ENCODE measurements at regions not wholly inside any gene's neighbourhood (a gene's known extent, or its start where the extent isn't known, plus 50 kb on each side); places are given as distances from the start of the nearest gene placed in this dataset.

GRCh38 chr22:48205161-48205560 lies 1442.7 kb downstream of the TBC1D22A start:
- TF ChIP-seq, protein P1, sequence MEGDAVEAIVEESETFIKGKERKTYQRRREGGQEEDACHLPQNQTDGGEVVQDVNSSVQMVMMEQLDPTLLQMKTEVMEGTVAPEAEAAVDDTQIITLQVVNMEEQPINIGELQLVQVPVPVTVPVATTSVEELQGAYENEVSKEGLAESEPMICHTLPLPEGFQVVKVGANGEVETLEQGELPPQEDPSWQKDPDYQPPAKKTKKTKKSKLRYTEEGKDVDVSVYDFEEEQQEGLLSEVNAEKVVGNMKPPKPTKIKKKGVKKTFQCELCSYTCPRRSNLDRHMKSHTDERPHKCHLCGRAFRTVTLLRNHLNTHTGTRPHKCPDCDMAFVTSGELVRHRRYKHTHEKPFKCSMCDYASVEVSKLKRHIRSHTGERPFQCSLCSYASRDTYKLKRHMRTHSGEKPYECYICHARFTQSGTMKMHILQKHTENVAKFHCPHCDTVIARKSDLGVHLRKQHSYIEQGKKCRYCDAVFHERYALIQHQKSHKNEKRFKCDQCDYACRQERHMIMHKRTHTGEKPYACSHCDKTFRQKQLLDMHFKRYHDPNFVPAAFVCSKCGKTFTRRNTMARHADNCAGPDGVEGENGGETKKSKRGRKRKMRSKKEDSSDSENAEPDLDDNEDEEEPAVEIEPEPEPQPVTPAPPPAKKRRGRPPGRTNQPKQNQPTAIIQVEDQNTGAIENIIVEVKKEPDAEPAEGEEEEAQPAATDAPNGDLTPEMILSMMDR (IDR thresholded peaks at IDR 0.05; ENCODE audit: control insufficient read depth, insufficient read depth, low read depth, low read length, missing control alignments): no peak
- no peak overlapping the region for H3K4me3 ChIP-seq (ENCODE audit: control insufficient read depth, low read depth, low read length)
- DNase-seq (ENCODE audit: low read depth): no peak

DNA sequence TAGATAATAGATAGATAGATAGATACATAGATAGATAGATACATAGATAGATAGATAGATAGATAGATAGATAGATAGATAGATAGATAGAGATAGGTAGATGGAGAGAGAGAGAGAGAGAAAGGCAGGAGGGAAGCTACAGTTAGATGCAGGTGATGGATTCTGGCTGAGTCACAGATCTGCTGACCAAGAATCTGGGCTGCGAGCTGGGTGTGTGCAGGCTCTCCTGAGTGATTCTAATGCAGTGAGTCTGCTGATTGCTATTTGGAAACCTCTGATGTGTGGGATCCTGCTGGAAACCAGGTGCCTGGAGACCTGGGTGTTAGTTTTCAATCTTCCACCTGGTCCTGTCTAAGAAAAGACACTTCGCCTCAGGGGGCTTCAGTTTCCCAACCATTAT lies 1441.8 kb downstream of the TBC1D22A start:
- TF ChIP-seq, protein P1 (IDR thresholded peaks at IDR 0.05; ENCODE audit: control insufficient read depth, insufficient read depth, low read depth, low read length, missing control alignments): no peak
- DNase-seq (ENCODE audit: low read depth): no peak
- no peak overlapping the region for H3K4me3 ChIP-seq (ENCODE audit: control insufficient read depth, low read depth, low read length)

DNA sequence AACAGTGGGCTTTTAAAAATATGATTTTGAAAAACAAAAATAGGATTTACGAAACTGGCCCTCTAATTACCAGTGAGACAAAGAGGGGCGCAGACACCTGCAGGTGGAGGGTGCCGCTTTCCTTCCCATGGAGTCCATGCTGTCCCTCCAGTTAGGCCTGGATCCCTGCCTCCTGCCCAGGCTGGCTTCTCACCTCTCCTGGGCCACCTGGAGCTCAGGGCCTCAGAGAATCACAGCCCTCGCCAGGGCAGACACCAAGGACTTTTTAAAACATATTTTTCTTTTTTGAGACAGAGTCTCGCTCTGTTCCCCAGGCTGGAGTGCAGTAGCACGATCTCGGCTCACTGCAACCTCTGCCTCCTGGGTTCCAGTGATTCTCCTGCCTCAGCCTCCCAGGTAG lies 1437.2 kb downstream of the TBC1D22A start:
- TF ChIP-seq, protein P1 (IDR thresholded peaks at IDR 0.05; ENCODE audit: control insufficient read depth, insufficient read depth, low read depth, low read length, missing control alignments): no peak
- no peak overlapping the region for H3K4me3 ChIP-seq (ENCODE audit: control insufficient read depth, low read depth, low read length)
- no peak for DNase-seq (ENCODE audit: low read depth)

- no peak for DNase-seq (ENCODE audit: low read depth)
- TF ChIP-seq, protein P1 (IDR thresholded peaks at IDR 0.05; ENCODE audit: control insufficient read depth, insufficient read depth, low read depth, low read length, missing control alignments): no peak
These were observed 1436.3 kb downstream of the TBC1D22A start for GRCh38 chr22:48198489-48199459.

DNA sequence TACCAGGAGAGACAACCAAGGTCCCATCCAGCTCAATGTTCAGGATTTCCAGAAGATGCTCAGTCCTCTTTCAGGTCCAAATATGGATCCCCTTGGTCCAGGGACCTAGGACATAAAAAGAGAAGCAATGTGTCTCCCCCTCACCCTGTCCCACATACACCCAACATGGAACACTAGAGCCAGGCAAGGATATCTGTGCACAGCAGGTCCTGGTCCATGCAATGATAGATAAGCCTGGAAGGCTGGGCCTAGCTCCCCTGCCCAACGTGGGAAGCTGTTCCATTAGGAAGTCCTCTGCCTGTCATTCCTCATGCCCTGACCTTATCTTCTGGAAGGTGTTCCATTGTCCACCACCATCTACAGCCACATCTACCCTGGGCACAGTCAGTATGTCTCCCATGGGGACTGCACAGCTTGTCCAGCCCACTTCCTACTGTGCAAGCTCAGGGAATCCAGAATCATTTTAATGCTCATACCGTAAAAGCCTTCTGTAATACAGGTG lies 1434.8 kb downstream of the TBC1D22A start:
- no peak overlapping the region for H3K4me3 ChIP-seq (ENCODE audit: control insufficient read depth, low read depth, low read length)
- DNase-seq (ENCODE audit: low read depth): no peak
- TF ChIP-seq, protein P1 (IDR thresholded peaks at IDR 0.05; ENCODE audit: control insufficient read depth, insufficient read depth, low read depth, low read length, missing control alignments): no peak

More at GRCh38 chr22:48198489-48199459, 1436.3 kb downstream of the TBC1D22A start:
- H3K4me3 ChIP-seq (ENCODE audit: control insufficient read depth, low read depth, low read length): no peak overlapping the region

DNA sequence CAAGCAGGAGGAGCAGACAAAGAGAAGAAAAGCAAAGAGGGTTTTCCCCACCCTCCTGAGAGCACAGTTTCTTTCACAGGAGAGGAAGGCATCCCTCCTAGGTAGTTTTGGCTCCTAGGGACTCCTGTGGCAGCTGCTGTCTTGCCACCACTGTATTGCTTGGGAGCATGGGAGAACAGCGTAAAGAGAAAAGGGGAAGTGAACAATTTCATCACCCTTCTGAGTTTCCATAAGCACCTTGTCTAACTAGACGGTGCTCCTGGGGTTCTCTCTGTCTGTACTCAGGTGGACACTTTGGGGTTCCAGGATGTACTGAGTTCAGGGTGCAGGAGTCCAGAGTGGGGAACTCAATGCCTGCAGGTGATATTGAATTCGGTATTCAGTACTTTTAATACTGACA lies 1430.5 kb downstream of the TBC1D22A start:
- no peak for DNase-seq (ENCODE audit: low read depth)
- H3K4me3 ChIP-seq (ENCODE audit: control insufficient read depth, low read depth, low read length): no peak overlapping the region
- TF ChIP-seq, protein P1 (IDR thresholded peaks at IDR 0.05; ENCODE audit: control insufficient read depth, insufficient read depth, low read depth, low read length, missing control alignments): no peak

Measured in AG09309 (cell line).